Esophagus mucosa (tissue), 1 donor: ENCODE measurements at regions not wholly inside any gene's neighbourhood (a gene's known extent, or its start where the extent isn't known, plus 50 kb on each side); places are given as distances from the start of the nearest gene placed in this dataset.

Source experiments
- ATAC-seq: fragments of 200-7000 bp; cut with Tn5 transposase; one replicate; pipeline ENCODE4 v1.9.1; 2020
- donor health status: DM: yes; HTN: yes; CAD: no.

GRCh38 chr15:53397041-53397616 is 362.3 kb downstream of the WDR72 start:
- no peak for ATAC-seq

GRCh38 chr15:53395871-53396270 is 363.6 kb downstream of the WDR72 start:
- ATAC-seq = no peak

GRCh38 chr15:53390549-53390948 is 368.9 kb downstream of the WDR72 start:
- ATAC-seq = no peak

- ATAC-seq = no peak
Observed at GRCh38 chr15:53389271-53390037, 370.0 kb downstream of the WDR72 start.

- no peak for ATAC-seq
Observed at GRCh38 chr15:53384417-53384816, 375.0 kb downstream of the WDR72 start.

- no peak for ATAC-seq
Observed at GRCh38 chr15:53378096-53378800, 381.2 kb downstream of the WDR72 start.

- no peak for ATAC-seq
Observed at GRCh38 chr15:53367740-53368139, 391.7 kb downstream of the WDR72 start.

- ATAC-seq = no peak
Observed at GRCh38 chr15:53360881-53361280, 398.6 kb downstream of the WDR72 start.

- no peak for ATAC-seq
Observed at GRCh38 chr15:53359038-53359437, 400.4 kb downstream of the WDR72 start.

GRCh38 chr15:53354874-53355273 is 404.6 kb downstream of the WDR72 start:
- ATAC-seq = no peak

- no peak for ATAC-seq
Observed at GRCh38 chr15:53351373-53351772, 408.1 kb downstream of the WDR72 start.

GRCh38 chr15:53346583-53346982 is 412.9 kb downstream of the WDR72 start:
- ATAC-seq = no peak

- no peak for ATAC-seq
Observed at GRCh38 chr15:53331328-53332190, 427.9 kb downstream of the WDR72 start.

GRCh38 chr15:53328341-53328740 is 431.1 kb downstream of the WDR72 start:
- no peak for ATAC-seq

- no peak for ATAC-seq
Observed at GRCh38 chr15:53324061-53324460, 435.4 kb downstream of the WDR72 start.

- ATAC-seq = no peak
Observed at GRCh38 chr15:53323191-53323590, 436.3 kb downstream of the WDR72 start.

GRCh38 chr15:53320816-53321215 is 438.6 kb downstream of the WDR72 start:
- no peak for ATAC-seq

- no peak for ATAC-seq
Observed at GRCh38 chr15:53312707-53313106, 446.8 kb downstream of the WDR72 start.

- ATAC-seq = no peak
Observed at GRCh38 chr15:53310709-53311108, 448.8 kb downstream of the WDR72 start.

- no peak for ATAC-seq
Observed at GRCh38 chr15:53307952-53308624, 451.4 kb downstream of the WDR72 start.

- ATAC-seq = no peak
Observed at GRCh38 chr15:53305554-53305953, 453.9 kb downstream of the WDR72 start.

GRCh38 chr15:53305101-53305500 is 454.4 kb downstream of the WDR72 start:
- ATAC-seq = no peak
